ENCODE measurements at regions not wholly inside any gene's neighbourhood (a gene's known extent, or its start where the extent isn't known, plus 50 kb on each side); places are given as distances from the start of the nearest gene placed in this dataset.

GRCh38 chr12:127526925-127527324 lies 740.0 kb upstream of the TMEM132C start:
- ChIA-PET POLR2A (no interaction called here), CTCF (no interaction called here)
- TF ChIP-seq CTCF (IDR thresholded peaks at IDR 0.05; ENCODE audit: insufficient read depth, low read length, missing control alignments) = no peak
- H3K4me3 ChIP-seq (ENCODE audit: low read depth, low read length) = no peak overlapping the region
- DNase-seq (ENCODE audit: low read depth, low spot score) = no peak

GRCh38 chr12:127528551-127528950 lies 738.4 kb upstream of the TMEM132C start:
- TF ChIP-seq CTCF (IDR thresholded peaks at IDR 0.05; ENCODE audit: insufficient read depth, low read length, missing control alignments) = no peak
- ChIA-PET POLR2A (no interaction called here), CTCF (no interaction called here)

GRCh38 chr12:127531542-127531941 lies 735.4 kb upstream of the TMEM132C start:
- H3K4me3 ChIP-seq (ENCODE audit: low read depth, low read length) = no peak overlapping the region
- POLR2A ChIA-PET = no interaction called here
- no peak for TF ChIP-seq CTCF (IDR thresholded peaks at IDR 0.05; ENCODE audit: insufficient read depth, low read length, missing control alignments)
- CTCF ChIA-PET = interaction anchor here (1.0 to 1.9 kb wide), 5 partner anchors 8 to 136 kb away, joined by 3 to 6 read pairs (median 4); no protein-coding TSS in a partner anchor
- DNase-seq (ENCODE audit: low read depth, low spot score) = no peak

More at GRCh38 chr12:127528551-127528950, 738.4 kb upstream of the TMEM132C start:
- no peak overlapping the region for H3K4me3 ChIP-seq (ENCODE audit: low read depth, low read length)
- no peak for DNase-seq (ENCODE audit: low read depth, low spot score)

- no peak overlapping the region for H3K4me3 ChIP-seq (ENCODE audit: low read depth, low read length)
- CTCF ChIA-PET = interaction anchor here (1.2 to 1.9 kb wide), 2 partner anchors 9 to 26 kb away, joined by 3 to 6 read pairs; no protein-coding TSS in a partner anchor
- POLR2A ChIA-PET = no interaction called here
- no peak for TF ChIP-seq CTCF (IDR thresholded peaks at IDR 0.05; ENCODE audit: insufficient read depth, low read length, missing control alignments)
- no peak for DNase-seq (ENCODE audit: low read depth, low spot score)
These were observed 733.6 kb upstream of the TMEM132C start for GRCh38 chr12:127533353-127533752.

GRCh38 chr12:127536833-127537428 lies 730.0 kb upstream of the TMEM132C start:
- TF ChIP-seq CTCF (IDR thresholded peaks at IDR 0.05; ENCODE audit: insufficient read depth, low read length, missing control alignments) = no peak
- ChIA-PET POLR2A (no interaction called here), CTCF (interaction anchor here (1.0 kb wide), 1 partner anchor 141 kb away, joined by 3 read pairs; no protein-coding TSS in a partner anchor)

GRCh38 chr12:127538316-127538715 lies 728.7 kb upstream of the TMEM132C start:
- no peak for TF ChIP-seq CTCF (IDR thresholded peaks at IDR 0.05; ENCODE audit: insufficient read depth, low read length, missing control alignments)
- H3K4me3 ChIP-seq (ENCODE audit: low read depth, low read length) = no peak overlapping the region
- CTCF ChIA-PET = interaction anchor here (1.3 kb wide), 1 partner anchor 139 kb away, joined by 3 read pairs; no protein-coding TSS in a partner anchor
- POLR2A ChIA-PET = no interaction called here
- DNase-seq (ENCODE audit: low read depth, low spot score) = no peak

More at GRCh38 chr12:127536833-127537428, 730.0 kb upstream of the TMEM132C start:
- no peak overlapping the region for H3K4me3 ChIP-seq (ENCODE audit: low read depth, low read length)
- no peak for DNase-seq (ENCODE audit: low read depth, low spot score)
